HCT116 (cell line): ENCODE measurements at regions not wholly inside any gene's neighbourhood (a gene's known extent, or its start where the extent isn't known, plus 50 kb on each side); places are given as distances from the start of the nearest gene placed in this dataset.

Experiments
- CEBPB ChIP-seq: IDR thresholded peaks from 2 replicates; pipeline ENCODE4 v1.6.1; 2012; ENCODE audit warnings: low read depth
- JUND ChIP-seq: IDR thresholded peaks from 2 replicates; pipeline ENCODE4 v1.6.1; 2012
- POLR2AphosphoS5 ChIP-seq: IDR thresholded peaks from 2 replicates; pipeline ENCODE4 v1.6.1; 2011; ENCODE audit warnings: mild to moderate bottlenecking, low read depth, low read length, moderate library complexity
- TF ChIP-seq, protein P1 (sequence below), 3 experiments: fragments of 200-600 bp in 1 of 3; sonication (generic) in 1 of 3; IDR thresholded peaks in 2 of 3; conservative IDR thresholded peaks in 1 of 3; 2 replicates each; pipeline ENCODE4 v1.5.1; 2012 to 2017; ENCODE audit warnings: low read depth in 2 of 3, low read length in 2 of 3, antibody characterized with exemption in 1 of 3, borderline replicate concordance in 1 of 3, control low read depth in 1 of 3, mild to moderate bottlenecking in 1 of 3, mixed read lengths in 1 of 3, mixed run types in 1 of 3, moderate library complexity in 1 of 3; ENCODE audit not compliant: insufficient read depth in 1 of 3

DNA sequence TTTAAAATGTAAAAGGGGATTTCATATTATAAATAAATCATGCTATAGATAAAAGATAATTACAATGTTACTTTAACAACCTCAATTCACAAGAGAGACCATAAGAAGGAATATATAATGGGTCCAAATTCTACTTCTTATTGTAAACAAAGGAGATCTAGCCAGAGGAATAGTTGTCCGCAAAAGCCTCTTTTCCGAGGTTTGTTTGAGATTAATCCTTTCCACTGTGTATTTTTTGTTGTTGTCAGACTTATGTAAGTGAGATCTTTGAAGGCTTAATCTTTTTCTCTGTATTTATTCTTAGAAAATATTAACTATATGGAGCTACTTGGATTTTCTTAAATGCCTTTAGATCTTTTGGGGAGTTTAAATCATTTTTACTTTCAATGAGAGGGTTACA is 1299.3 kb upstream of the WWC1 start:
- TF ChIP-seq, protein P1, sequence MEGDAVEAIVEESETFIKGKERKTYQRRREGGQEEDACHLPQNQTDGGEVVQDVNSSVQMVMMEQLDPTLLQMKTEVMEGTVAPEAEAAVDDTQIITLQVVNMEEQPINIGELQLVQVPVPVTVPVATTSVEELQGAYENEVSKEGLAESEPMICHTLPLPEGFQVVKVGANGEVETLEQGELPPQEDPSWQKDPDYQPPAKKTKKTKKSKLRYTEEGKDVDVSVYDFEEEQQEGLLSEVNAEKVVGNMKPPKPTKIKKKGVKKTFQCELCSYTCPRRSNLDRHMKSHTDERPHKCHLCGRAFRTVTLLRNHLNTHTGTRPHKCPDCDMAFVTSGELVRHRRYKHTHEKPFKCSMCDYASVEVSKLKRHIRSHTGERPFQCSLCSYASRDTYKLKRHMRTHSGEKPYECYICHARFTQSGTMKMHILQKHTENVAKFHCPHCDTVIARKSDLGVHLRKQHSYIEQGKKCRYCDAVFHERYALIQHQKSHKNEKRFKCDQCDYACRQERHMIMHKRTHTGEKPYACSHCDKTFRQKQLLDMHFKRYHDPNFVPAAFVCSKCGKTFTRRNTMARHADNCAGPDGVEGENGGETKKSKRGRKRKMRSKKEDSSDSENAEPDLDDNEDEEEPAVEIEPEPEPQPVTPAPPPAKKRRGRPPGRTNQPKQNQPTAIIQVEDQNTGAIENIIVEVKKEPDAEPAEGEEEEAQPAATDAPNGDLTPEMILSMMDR (IDR thresholded peaks at IDR 0.05 in 2 of 3, conservative IDR thresholded peaks at IDR 0.05 in 1 of 3; ENCODE audit: borderline replicate concordance in 1 of 3, insufficient read depth in 1 of 3, low read depth in 2 of 3, low read length in 2 of 3) = no peak
- TF ChIP-seq CEBPB (no peak), POLR2AphosphoS5 (no peak), JUND (no peak)
